K562 (cell line): ENCODE measurements at regions not wholly inside any gene's neighbourhood (a gene's known extent, or its start where the extent isn't known, plus 50 kb on each side); places are given as distances from the start of the nearest gene placed in this dataset.

Experiments used
- ATAC-seq: fragments of 200-7000 bp; cut with Tn5 transposase; 3 replicates; pipeline ENCODE4 v1.9.1; 2020; ENCODE audit warnings: moderate library complexity
- BruUV-seq: library from RNA; stranded (reverse); fragments of 400-500 nt; replicated peaks from 2 replicates; lab custom pipeline; 2021; lab: Mats Ljungman, UMichigan
- CTCF ChIA-PET: fragments of 300-600 bp; formaldehyde crosslinking; extraction: SDS; loops from one replicate; lab custom pipeline; 2021; ENCODE audit warnings: low intra/inter-chr PET ratio; lab: Yijun Ruan, JAX
- POLR2A ChIA-PET: fragments of 300-600, 350-650 bp; sonication (Branson Sonifier 250); formaldehyde crosslinking; extraction: SDS; loops from one replicate; lab custom pipeline; 2021; ENCODE audit warnings: antibody characterized with exemption, inconsistent platforms; lab: Yijun Ruan, JAX
- DNase-seq, 4 experiments: peaks; one replicate each; pipeline versions ENCODE4 v3.0.0 to v3.0.0-alpha.2; 2011 to 2018; ENCODE audit warnings: low spot score in 3 of 4, mixed read lengths in 3 of 4; ENCODE audit errors: extremely low read depth in 1 of 4
- FAIRE-seq: peaks from 2 replicates; lab custom pipeline; 2011; peaks lifted over from hg19 to GRCh38; lab: Jason Lieb, UNC
- H2AFZ ChIP-seq: 2 replicates; pipeline ENCODE4 v1.6.0; 2011; ENCODE audit warnings: low read depth, low read length, control low read depth, inconsistent platforms
- H3K27ac ChIP-seq: fragments of 200-600 bp; 3 replicates; pipeline ENCODE4 v1.8.0; 2011; ENCODE audit warnings: low read depth, mild to moderate bottlenecking, control low read depth, inconsistent platforms, low read length, moderate library complexity, mixed read lengths; ENCODE audit errors: extremely low read depth
- H3K27me3 ChIP-seq, 2 experiments: fragments of 300-600 bp in 1 of 2; 2 replicates in 1 of 2; 3 replicates in 1 of 2; pipeline versions ENCODE4 v1.6.0 to v1.8.0; 2011; ENCODE audit warnings: inconsistent platforms in 2 of 2, low read length in 2 of 2, mild to moderate bottlenecking in 1 of 2, mixed read lengths in 1 of 2, moderate library complexity in 1 of 2; ENCODE audit not compliant: control insufficient read depth in 2 of 2, insufficient read depth in 2 of 2
- H3K36me3 ChIP-seq: fragments of 300-600 bp; 3 replicates; pipeline ENCODE4 v1.8.0; 2011; ENCODE audit warnings: mild to moderate bottlenecking, low read length, inconsistent platforms; ENCODE audit not compliant: control insufficient read depth, insufficient read depth
- H3K4me1 ChIP-seq, 2 experiments: fragments of 200-600 bp in 1 of 2; replicated peaks in 1 of 2; 2 replicates in 1 of 2; 3 replicates in 1 of 2; pipeline versions ENCODE4 v1.5.1 to v1.8.0; 2011; ENCODE audit warnings: inconsistent platforms in 2 of 2, low read length in 2 of 2, mild to moderate bottlenecking in 1 of 2, mixed read lengths in 1 of 2, moderate library complexity in 1 of 2; ENCODE audit not compliant: control insufficient read depth in 2 of 2, insufficient read depth in 2 of 2
- H3K4me2 ChIP-seq: 2 replicates; pipeline ENCODE4 v1.6.1; 2011; ENCODE audit warnings: low read length, control low read depth, inconsistent platforms, mixed read lengths; ENCODE audit not compliant: insufficient read depth
- H3K4me3 ChIP-seq: fragments of 200-600 bp; sonication (generic), shearing (Covaris generic); 2 replicates; pipeline ENCODE4 v1.5.1; 2016; ENCODE audit warnings: control low read depth, inconsistent platforms
- H3K79me2 ChIP-seq: fragments of 200-600 bp; 3 replicates; pipeline ENCODE4 v1.8.0; 2011; ENCODE audit warnings: low read length, inconsistent platforms; ENCODE audit not compliant: control insufficient read depth, insufficient read depth
- H3K9ac ChIP-seq, 2 experiments: 2 replicates each; pipeline versions ENCODE4 v1.6.0 to v1.6.1; 2011; ENCODE audit warnings: low read depth in 2 of 2, low read length in 2 of 2, control low read depth in 1 of 2, inconsistent platforms in 1 of 2, mild to moderate bottlenecking in 1 of 2, mixed read lengths in 1 of 2; ENCODE audit not compliant: insufficient read depth in 1 of 2
- H3K9me1 ChIP-seq: one replicate; pipeline ENCODE4 v1.6.0; 2011; ENCODE audit warnings: inconsistent platforms, mild to moderate bottlenecking, low read length, moderate library complexity; ENCODE audit not compliant: control insufficient read depth, insufficient read depth
- H3K9me3 ChIP-seq: replicated peaks from 2 replicates; pipeline ENCODE4 v1.5.1; 2011; ENCODE audit warnings: low read depth, low read length, inconsistent platforms; ENCODE audit not compliant: control insufficient read depth, insufficient read depth
- H4K20me1 ChIP-seq: replicated peaks from 2 replicates; pipeline ENCODE4 v1.6.1; 2011; ENCODE audit warnings: low read length, inconsistent platforms, mixed read lengths; ENCODE audit not compliant: control insufficient read depth, insufficient read depth
- IRF2 ChIP-seq: sonication (generic); formaldehyde crosslinking; IDR thresholded peaks from 2 replicates; pipeline ENCODE4 v1.8.1; 2022; ENCODE audit warnings: mild to moderate bottlenecking, missing genetic modification reagents
- ZBTB11 ChIP-seq, 3 experiments: fragments of 200-800 bp in 1 of 3; fragments of 250-450 bp in 1 of 3; fragments of 450-650 bp in 1 of 3; sonication (Bioruptor Pico) in 1 of 3; sonication (Bioruptor generic) in 1 of 3; formaldehyde crosslinking in 1 of 3; IDR thresholded peaks; 2 replicates each; pipeline versions ENCODE4 v1.6.1 to v1.8.0; 2016 to 2022; ENCODE audit warnings: mild to moderate bottlenecking in 2 of 3, missing genetic modification characterization in 2 of 3, missing compliant biosample characterization in 1 of 3, moderate library complexity in 1 of 3
- ZNF785 ChIP-seq: fragments of 250-450 bp; sonication (Bioruptor Pico); IDR thresholded peaks from 2 replicates; pipeline ENCODE4 v1.4.0; 2020; ENCODE audit warnings: mild to moderate bottlenecking
- WGBS: fragments of 100-300 bp; shearing (Covaris generic); methylation state at CpG from one replicate; pipeline ENCODE4 v1.1.6; 2016; ENCODE audit warnings: low coverage, mixed read lengths; ENCODE audit not compliant: insufficient coverage; ENCODE audit errors: missing lambda C conversion rate; 5-methylcytosine and 5-hydroxymethylcytosine counted together
- in situ Hi-C: fragments of 300-500 bp; cut with MboI; formaldehyde crosslinking; loops from 4 replicates; pipeline ENCODE4 v1.15.0; 2018; ENCODE audit warnings: inconsistent platforms, mixed read lengths
- intact Hi-C: fragments of 100-400 bp; cut with micrococcal nuclease; formaldehyde crosslinking; loops from 2 replicates; pipeline ENCODE4 v1.14.2; 2022

GRCh38 chr2:19819097-19820065, 82.4 kb downstream of the TTC32 start:
- Histone ChIP-seq H3K9me3 (no peaks in the 10 kb centered on the region), H3K4me2 (no peak overlapping the region), H3K9me1 (no peaks in the 10 kb centered on the region), H4K20me1 (no peaks in the 10 kb centered on the region), H3K27ac (no peak overlapping the region), H3K79me2 (no peaks in the 10 kb centered on the region), H3K27me3 (peaks cover 0 to 18% of the 10 kb centered on the region in 2 experiments; a peak in 2 of 5 replicates), H3K9ac (no peak overlapping the region), H2AFZ (no peak overlapping the region), H3K4me3 (no peak overlapping the region), H3K4me1 (no peaks in the 10 kb centered on the region), H3K36me3 (no peaks in the 10 kb centered on the region)
- no peak for TF ChIP-seq ZNF785
- TF ChIP-seq IRF2 (CRISPR knock-in tag), result no peak
- no peak for TF ChIP-seq ZBTB11 (CRISPR knock-in tag; IDR thresholded peaks at IDR 0.05)
- in situ Hi-C loops (no loop called here), intact Hi-C loops (no loop called here)
- no TSS peak for BruUV-seq
- 3% methylated on average over 8 of the region's 8 CpGs for WGBS
- ChIA-PET CTCF (no interaction called here), POLR2A (no interaction called here)
- ATAC-seq (no peak), DNase-seq (no peak), FAIRE-seq (no peak)
